ENCODE measurements at regions not wholly inside any gene's neighbourhood (a gene's known extent, or its start where the extent isn't known, plus 50 kb on each side); places are given as distances from the start of the nearest gene placed in this dataset.
A peak's percentile ranks its signal among the peaks of the same experiment; 100 is the strongest.

DNA sequence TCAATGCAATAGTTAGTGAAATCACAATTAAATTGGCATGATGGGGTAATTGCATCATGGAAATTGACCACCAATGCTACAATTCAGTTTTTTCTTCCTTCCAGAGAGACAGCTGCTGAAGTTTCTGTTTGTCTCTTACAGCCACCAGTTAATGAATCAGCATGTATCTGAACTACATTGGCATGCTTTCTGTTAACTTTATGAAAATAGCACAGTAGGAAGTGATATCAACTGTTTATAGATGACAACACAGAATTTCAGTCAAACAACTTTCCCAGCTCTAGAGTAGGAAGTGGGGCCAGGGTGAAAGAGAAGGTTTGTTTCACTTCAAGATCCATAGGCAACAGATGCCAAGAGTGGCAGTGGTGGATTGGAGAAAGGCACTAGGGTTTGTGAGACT lies 339.6 kb upstream of the VWC2 start:
- Mint-ChIP-seq H3K9me3 (peaks cover 4% of the 10 kb centered on the region), H3K27ac (peak overlapping the region in 1 of 3 experiments; percentile 65), H3K27me3 (ENCODE audit: low read depth) (peaks cover 2% of the 10 kb centered on the region), H3K4me1 (peaks cover 29% of the 10 kb centered on the region), H3K36me3 (ENCODE audit: low read depth) (no peaks in the 10 kb centered on the region), H3K4me3 (no peak overlapping the region)
- TF ChIP-seq, protein P1, sequence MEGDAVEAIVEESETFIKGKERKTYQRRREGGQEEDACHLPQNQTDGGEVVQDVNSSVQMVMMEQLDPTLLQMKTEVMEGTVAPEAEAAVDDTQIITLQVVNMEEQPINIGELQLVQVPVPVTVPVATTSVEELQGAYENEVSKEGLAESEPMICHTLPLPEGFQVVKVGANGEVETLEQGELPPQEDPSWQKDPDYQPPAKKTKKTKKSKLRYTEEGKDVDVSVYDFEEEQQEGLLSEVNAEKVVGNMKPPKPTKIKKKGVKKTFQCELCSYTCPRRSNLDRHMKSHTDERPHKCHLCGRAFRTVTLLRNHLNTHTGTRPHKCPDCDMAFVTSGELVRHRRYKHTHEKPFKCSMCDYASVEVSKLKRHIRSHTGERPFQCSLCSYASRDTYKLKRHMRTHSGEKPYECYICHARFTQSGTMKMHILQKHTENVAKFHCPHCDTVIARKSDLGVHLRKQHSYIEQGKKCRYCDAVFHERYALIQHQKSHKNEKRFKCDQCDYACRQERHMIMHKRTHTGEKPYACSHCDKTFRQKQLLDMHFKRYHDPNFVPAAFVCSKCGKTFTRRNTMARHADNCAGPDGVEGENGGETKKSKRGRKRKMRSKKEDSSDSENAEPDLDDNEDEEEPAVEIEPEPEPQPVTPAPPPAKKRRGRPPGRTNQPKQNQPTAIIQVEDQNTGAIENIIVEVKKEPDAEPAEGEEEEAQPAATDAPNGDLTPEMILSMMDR (IDR thresholded peaks at IDR 0.05; ENCODE audit: unreplicated experiment in 3 of 3) = no peak

DNA sequence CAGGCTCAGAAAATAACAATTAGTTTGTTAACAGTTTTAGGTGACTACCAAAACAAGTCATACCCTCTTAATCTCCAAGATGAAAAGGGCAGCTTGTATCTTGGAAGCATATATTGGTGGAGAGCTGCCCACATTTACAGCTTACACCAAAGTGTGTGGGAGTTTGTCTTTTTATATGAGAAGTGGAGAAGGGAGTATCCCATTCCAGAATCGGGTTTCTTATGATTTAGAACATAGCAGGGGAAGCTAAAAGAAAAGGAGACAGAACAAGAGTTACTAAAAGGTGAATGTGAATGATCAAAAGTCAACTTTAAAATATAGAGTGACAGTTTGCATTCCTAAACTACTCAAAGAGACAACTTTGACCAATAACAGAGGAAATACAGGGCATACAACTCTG lies 338.6 kb upstream of the VWC2 start:
- Mint-ChIP-seq H3K4me3 (no peak overlapping the region), H3K36me3 (ENCODE audit: low read depth) (no peaks in the 10 kb centered on the region), H3K9me3 (peaks cover 4% of the 10 kb centered on the region), H3K27me3 (ENCODE audit: low read depth) (no peaks in the 10 kb centered on the region), H3K4me1 (peaks cover 24% of the 10 kb centered on the region), H3K27ac (peak overlapping the region; percentile 28 to 93 (median 31))
- TF ChIP-seq, protein P1 (IDR thresholded peaks at IDR 0.05; ENCODE audit: unreplicated experiment in 3 of 3) = no peak

DNA sequence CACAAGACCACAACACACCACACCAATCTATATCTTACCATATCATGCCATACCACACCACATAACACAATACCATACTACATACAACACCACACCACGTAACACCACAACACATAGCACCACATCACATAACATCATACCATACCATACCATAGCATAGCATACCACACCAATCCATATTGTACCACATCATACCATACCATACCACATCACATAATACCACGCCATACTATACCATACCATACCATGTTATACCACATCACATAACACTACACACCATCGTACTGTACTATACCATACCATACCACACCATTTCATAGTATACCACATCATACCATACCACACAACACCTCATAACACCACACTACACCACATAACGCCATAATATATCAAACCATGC lies 335.2 kb upstream of the VWC2 start:
- Mint-ChIP-seq H3K27me3 (ENCODE audit: low read depth) (no peaks in the 10 kb centered on the region), H3K27ac (no peak overlapping the region), H3K4me3 (no peak overlapping the region), H3K36me3 (ENCODE audit: low read depth) (no peaks in the 10 kb centered on the region), H3K4me1 (peaks cover 14% of the 10 kb centered on the region), H3K9me3 (peaks cover 4% of the 10 kb centered on the region)
- TF ChIP-seq, protein P1 (IDR thresholded peaks at IDR 0.05; ENCODE audit: unreplicated experiment in 3 of 3) = no peak

DNA sequence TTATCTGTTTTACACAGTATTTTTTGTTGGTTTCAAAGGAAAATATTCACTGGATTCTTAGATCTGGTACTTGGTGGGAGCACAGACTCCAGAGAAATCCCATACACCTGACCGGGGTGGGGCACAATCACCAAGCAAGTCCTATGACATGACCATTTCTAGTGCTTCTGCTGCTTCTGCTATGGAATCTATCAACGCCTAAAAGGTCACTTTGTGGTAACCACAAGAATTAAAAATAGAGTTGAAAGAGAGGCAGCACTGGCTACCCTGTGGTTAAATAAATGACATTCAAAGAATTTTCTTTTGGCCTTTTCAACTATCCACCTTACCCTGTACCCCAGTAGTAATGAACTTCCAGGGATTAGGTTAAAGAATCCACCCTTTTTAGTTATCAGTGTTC lies 329.9 kb upstream of the VWC2 start:
- H3K9me3 Mint-ChIP-seq = peaks cover 3% of the 10 kb centered on the region
- no peaks in the 10 kb centered on the region for H3K27me3 Mint-ChIP-seq (ENCODE audit: low read depth)
- no peak overlapping the region for H3K4me3 Mint-ChIP-seq
- TF ChIP-seq, protein P1 (IDR thresholded peaks at IDR 0.05; ENCODE audit: unreplicated experiment in 3 of 3) = no peak
- peak overlapping the region in 1 of 3 experiments; percentile 77 for H3K27ac Mint-ChIP-seq
- no peaks in the 10 kb centered on the region for H3K4me1 Mint-ChIP-seq
- H3K36me3 Mint-ChIP-seq (ENCODE audit: low read depth) = no peaks in the 10 kb centered on the region

DNA sequence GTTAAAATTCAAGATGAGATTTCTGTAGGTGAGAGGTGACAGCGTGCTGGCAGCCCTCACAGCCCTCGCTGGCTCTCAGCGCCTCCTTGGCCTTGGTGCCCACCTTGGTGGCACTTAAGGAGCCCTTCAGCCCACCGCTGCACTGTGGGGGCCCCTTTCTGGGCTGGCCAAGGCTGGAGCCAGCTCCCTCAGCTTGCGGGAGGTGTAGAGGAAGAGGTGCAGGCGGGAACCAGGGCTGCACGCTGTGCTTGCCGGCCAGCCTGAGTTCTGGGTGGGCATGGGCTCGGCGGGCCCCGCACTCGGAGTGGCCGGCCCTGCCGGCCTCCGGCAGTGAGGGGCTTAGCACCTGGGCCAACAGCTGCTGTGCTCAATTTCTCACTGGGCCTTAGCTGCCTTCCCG lies 320.0 kb upstream of the VWC2 start:
- TF ChIP-seq, protein P1 (IDR thresholded peaks at IDR 0.05; ENCODE audit: unreplicated experiment in 3 of 3) = no peak
- Mint-ChIP-seq H3K9me3 (peaks cover 3% of the 10 kb centered on the region), H3K4me3 (no peak overlapping the region), H3K27me3 (ENCODE audit: low read depth) (no peaks in the 10 kb centered on the region), H3K36me3 (ENCODE audit: low read depth) (no peaks in the 10 kb centered on the region), H3K27ac (no peak overlapping the region), H3K4me1 (peaks cover 5% of the 10 kb centered on the region)

DNA sequence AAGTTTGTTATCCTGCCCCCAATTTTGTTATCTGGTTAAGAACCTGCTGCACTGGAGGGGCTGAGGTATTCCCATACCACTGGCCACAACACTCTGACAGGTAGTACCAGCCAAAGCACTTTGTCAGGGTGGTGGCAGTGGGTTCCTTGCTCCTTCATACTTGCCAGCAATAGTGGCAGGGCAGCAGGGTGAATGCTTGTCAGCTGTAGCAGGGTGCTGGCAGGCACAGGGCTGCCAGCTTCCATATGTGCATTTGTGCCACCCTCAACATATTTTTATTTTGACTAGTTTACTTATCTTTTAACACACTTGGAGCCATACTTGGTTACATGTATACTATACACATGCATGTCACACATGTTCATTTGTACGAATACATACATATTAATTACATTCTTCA lies 294.0 kb upstream of the VWC2 start:
- Mint-ChIP-seq H3K4me1 (no peaks in the 10 kb centered on the region), H3K9me3 (peaks cover 21% of the 10 kb centered on the region), H3K27ac (no peak overlapping the region), H3K27me3 (ENCODE audit: low read depth) (peaks cover 4% of the 10 kb centered on the region), H3K36me3 (ENCODE audit: low read depth) (no peaks in the 10 kb centered on the region), H3K4me3 (no peak overlapping the region)
- TF ChIP-seq, protein P1 (IDR thresholded peaks at IDR 0.05; ENCODE audit: unreplicated experiment in 3 of 3) = no peak

Measured in nephron (organoid).